ENCODE measurements at regions not wholly inside any gene's neighbourhood (a gene's known extent, or its start where the extent isn't known, plus 50 kb on each side); places are given as distances from the start of the nearest gene placed in this dataset.
"Not testable (repeated sequence)": the region's sequence is repeated elsewhere in the genome, so short reads cannot be mapped to it uniquely, and the experiment has no call there.

GRCh38 chr10:114708084-114708483, 50.0 kb upstream of the ABLIM1 start:
- no peak for DNase-seq

- DNase-seq = no peak
Measured at GRCh38 chr10:114708717-114709335, 50.8 kb upstream of the ABLIM1 start.

- no peak for DNase-seq
Measured at GRCh38 chr10:114709984-114710383, 51.9 kb upstream of the ABLIM1 start.

- DNase-seq = no peak
Measured at GRCh38 chr10:114711176-114711868, 53.2 kb upstream of the ABLIM1 start.

GRCh38 chr10:114711869-114712250, 53.8 kb upstream of the ABLIM1 start:
- DNase-seq = no peak

- no peak for DNase-seq
Measured at GRCh38 chr10:114713525-114714090, 55.5 kb upstream of the ABLIM1 start.

- DNase-seq = peak; percentile 61
Measured at GRCh38 chr10:114714281-114714741, 56.2 kb upstream of the ABLIM1 start.

GRCh38 chr10:114715171-114715670, 57.1 kb upstream of the ABLIM1 start:
- no peak for DNase-seq

- DNase-seq = no peak
Measured at GRCh38 chr10:114716811-114717404, 58.8 kb upstream of the ABLIM1 start.

- DNase-seq = not testable (repeated sequence)
Measured at GRCh38 chr10:114717881-114718280, 59.8 kb upstream of the ABLIM1 start.

GRCh38 chr10:114718374-114718773, 60.3 kb upstream of the ABLIM1 start:
- DNase-seq = peak; percentile 64

- peak; percentile 38 for DNase-seq
Measured at GRCh38 chr10:114719311-114719710, 61.2 kb upstream of the ABLIM1 start.

- DNase-seq = not testable (repeated sequence)
Measured at GRCh38 chr10:114720023-114720422, 61.9 kb upstream of the ABLIM1 start.

GRCh38 chr10:114720685-114721278, 62.7 kb upstream of the ABLIM1 start:
- DNase-seq = no peak

GRCh38 chr10:114722136-114722535, 64.1 kb upstream of the ABLIM1 start:
- DNase-seq = not testable (repeated sequence)

GRCh38 chr10:114723361-114723760, 65.3 kb upstream of the ABLIM1 start:
- no peak for DNase-seq

- DNase-seq = no peak
Measured at GRCh38 chr10:114723991-114724715, 66.1 kb upstream of the ABLIM1 start.

- DNase-seq = no peak
Measured at GRCh38 chr10:114724716-114725106, 66.6 kb upstream of the ABLIM1 start.

- no peak for DNase-seq
Measured at GRCh38 chr10:114726820-114727271, 68.8 kb upstream of the ABLIM1 start.

GRCh38 chr10:114728325-114728724, 70.2 kb upstream of the ABLIM1 start:
- DNase-seq = no peak

- no peak for DNase-seq
Measured at GRCh38 chr10:114729103-114729659, 71.1 kb upstream of the ABLIM1 start.

GRCh38 chr10:114730291-114730690, 72.2 kb upstream of the ABLIM1 start:
- no peak for DNase-seq

Data from NCI-H1105 treated with DMSO at 0.1 percent for 48 hours (cell line).